Kidney tubule cell (primary cell): ENCODE measurements at regions not wholly inside any gene's neighbourhood (a gene's known extent, or its start where the extent isn't known, plus 50 kb on each side); places are given as distances from the start of the nearest gene placed in this dataset.
"Not testable (repeated sequence)": the region's sequence is repeated elsewhere in the genome, so short reads cannot be mapped to it uniquely, and the experiment has no call there.

Source experiments
- DNase-seq: peaks from one replicate; pipeline ENCODE4 v3.0.0-alpha.2; 2018; ENCODE audit warnings: low spot score

- DNase-seq: peak; percentile 66
Observed at GRCh38 chr1:58968360-58968952, 184.6 kb upstream of the JUN start.

GRCh38 chr1:58969176-58969575 is 185.3 kb upstream of the JUN start:
- DNase-seq: not testable (repeated sequence)

GRCh38 chr1:58971629-58972140 is 187.8 kb upstream of the JUN start:
- no peak for DNase-seq

- DNase-seq: no peak
Observed at GRCh38 chr1:58975888-58976287, 192.0 kb upstream of the JUN start.

GRCh38 chr1:58976294-58976693 is 192.4 kb upstream of the JUN start:
- DNase-seq: no peak

GRCh38 chr1:58977598-58977997 is 193.8 kb upstream of the JUN start:
- DNase-seq: no peak

GRCh38 chr1:58978096-58978495 is 194.2 kb upstream of the JUN start:
- DNase-seq: no peak

GRCh38 chr1:58979086-58979485 is 195.2 kb upstream of the JUN start:
- DNase-seq: no peak

- no peak for DNase-seq
Observed at GRCh38 chr1:58979677-58980076, 195.8 kb upstream of the JUN start.

GRCh38 chr1:58981392-58981791 is 197.5 kb upstream of the JUN start:
- DNase-seq: no peak

GRCh38 chr1:58982259-58982998 is 198.6 kb upstream of the JUN start:
- no peak for DNase-seq

- DNase-seq: no peak
Observed at GRCh38 chr1:58983162-58983561, 199.3 kb upstream of the JUN start.

GRCh38 chr1:58983633-58984245 is 199.9 kb upstream of the JUN start:
- DNase-seq: no peak

GRCh38 chr1:58986996-58987767 is 203.3 kb upstream of the JUN start:
- DNase-seq: no peak

- DNase-seq: no peak
Observed at GRCh38 chr1:58988752-58989151, 204.9 kb upstream of the JUN start.

- DNase-seq: no peak
Observed at GRCh38 chr1:58989845-58990244, 206.0 kb upstream of the JUN start.

- no peak for DNase-seq
Observed at GRCh38 chr1:58991305-58991704, 207.5 kb upstream of the JUN start.

GRCh38 chr1:58992643-58993042 is 208.8 kb upstream of the JUN start:
- DNase-seq: no peak

- no peak for DNase-seq
Observed at GRCh38 chr1:58993403-58993802, 209.6 kb upstream of the JUN start.

- no peak for DNase-seq
Observed at GRCh38 chr1:58994664-58995063, 210.8 kb upstream of the JUN start.

GRCh38 chr1:58996341-58997059 is 212.7 kb upstream of the JUN start:
- no peak for DNase-seq

- DNase-seq: no peak
Observed at GRCh38 chr1:58997060-58997411, 213.2 kb upstream of the JUN start.
